K562 (cell line): ENCODE measurements at regions not wholly inside any gene's neighbourhood (a gene's known extent, or its start where the extent isn't known, plus 50 kb on each side); places are given as distances from the start of the nearest gene placed in this dataset.

Experiments used
- ATAC-seq: fragments of 200-7000 bp; cut with Tn5 transposase; 3 replicates; pipeline ENCODE4 v1.9.1; 2020; ENCODE audit warnings: moderate library complexity
- BruUV-seq: library from RNA; stranded (reverse); fragments of 400-500 nt; replicated peaks from 2 replicates; lab custom pipeline; 2021; lab: Mats Ljungman, UMichigan
- CTCF ChIA-PET: fragments of 300-600 bp; formaldehyde crosslinking; extraction: SDS; loops from one replicate; lab custom pipeline; 2021; ENCODE audit warnings: low intra/inter-chr PET ratio; lab: Yijun Ruan, JAX
- POLR2A ChIA-PET: fragments of 300-600, 350-650 bp; sonication (Branson Sonifier 250); formaldehyde crosslinking; extraction: SDS; loops from one replicate; lab custom pipeline; 2021; ENCODE audit warnings: antibody characterized with exemption, inconsistent platforms; lab: Yijun Ruan, JAX
- DNase-seq, 4 experiments: peaks; one replicate each; pipeline versions ENCODE4 v3.0.0 to v3.0.0-alpha.2; 2011 to 2018; ENCODE audit warnings: low spot score in 3 of 4, mixed read lengths in 3 of 4; ENCODE audit errors: extremely low read depth in 1 of 4
- FAIRE-seq: peaks from 2 replicates; lab custom pipeline; 2011; peaks lifted over from hg19 to GRCh38; lab: Jason Lieb, UNC
- H2AFZ ChIP-seq: 2 replicates; pipeline ENCODE4 v1.6.0; 2011; ENCODE audit warnings: low read depth, low read length, control low read depth, inconsistent platforms
- H3K27ac ChIP-seq: fragments of 200-600 bp; 3 replicates; pipeline ENCODE4 v1.8.0; 2011; ENCODE audit warnings: low read depth, mild to moderate bottlenecking, control low read depth, inconsistent platforms, low read length, moderate library complexity, mixed read lengths; ENCODE audit errors: extremely low read depth
- H3K27me3 ChIP-seq, 2 experiments: fragments of 300-600 bp in 1 of 2; 2 replicates in 1 of 2; 3 replicates in 1 of 2; pipeline versions ENCODE4 v1.6.0 to v1.8.0; 2011; ENCODE audit warnings: inconsistent platforms in 2 of 2, low read length in 2 of 2, mild to moderate bottlenecking in 1 of 2, mixed read lengths in 1 of 2, moderate library complexity in 1 of 2; ENCODE audit not compliant: control insufficient read depth in 2 of 2, insufficient read depth in 2 of 2
- H3K36me3 ChIP-seq: fragments of 300-600 bp; 3 replicates; pipeline ENCODE4 v1.8.0; 2011; ENCODE audit warnings: mild to moderate bottlenecking, low read length, inconsistent platforms; ENCODE audit not compliant: control insufficient read depth, insufficient read depth
- H3K4me1 ChIP-seq, 2 experiments: fragments of 200-600 bp in 1 of 2; replicated peaks in 1 of 2; 2 replicates in 1 of 2; 3 replicates in 1 of 2; pipeline versions ENCODE4 v1.5.1 to v1.8.0; 2011; ENCODE audit warnings: inconsistent platforms in 2 of 2, low read length in 2 of 2, mild to moderate bottlenecking in 1 of 2, mixed read lengths in 1 of 2, moderate library complexity in 1 of 2; ENCODE audit not compliant: control insufficient read depth in 2 of 2, insufficient read depth in 2 of 2
- H3K4me2 ChIP-seq: 2 replicates; pipeline ENCODE4 v1.6.1; 2011; ENCODE audit warnings: low read length, control low read depth, inconsistent platforms, mixed read lengths; ENCODE audit not compliant: insufficient read depth
- H3K4me3 ChIP-seq: fragments of 200-600 bp; sonication (generic), shearing (Covaris generic); 2 replicates; pipeline ENCODE4 v1.5.1; 2016; ENCODE audit warnings: control low read depth, inconsistent platforms
- H3K79me2 ChIP-seq: fragments of 200-600 bp; 3 replicates; pipeline ENCODE4 v1.8.0; 2011; ENCODE audit warnings: low read length, inconsistent platforms; ENCODE audit not compliant: control insufficient read depth, insufficient read depth
- H3K9ac ChIP-seq, 2 experiments: 2 replicates each; pipeline versions ENCODE4 v1.6.0 to v1.6.1; 2011; ENCODE audit warnings: low read depth in 2 of 2, low read length in 2 of 2, control low read depth in 1 of 2, inconsistent platforms in 1 of 2, mild to moderate bottlenecking in 1 of 2, mixed read lengths in 1 of 2; ENCODE audit not compliant: insufficient read depth in 1 of 2
- H3K9me1 ChIP-seq: one replicate; pipeline ENCODE4 v1.6.0; 2011; ENCODE audit warnings: inconsistent platforms, mild to moderate bottlenecking, low read length, moderate library complexity; ENCODE audit not compliant: control insufficient read depth, insufficient read depth
- H3K9me3 ChIP-seq: replicated peaks from 2 replicates; pipeline ENCODE4 v1.5.1; 2011; ENCODE audit warnings: low read depth, low read length, inconsistent platforms; ENCODE audit not compliant: control insufficient read depth, insufficient read depth
- H4K20me1 ChIP-seq: replicated peaks from 2 replicates; pipeline ENCODE4 v1.6.1; 2011; ENCODE audit warnings: low read length, inconsistent platforms, mixed read lengths; ENCODE audit not compliant: control insufficient read depth, insufficient read depth
- ARID1B ChIP-seq: fragments of 450-650 bp; IDR thresholded peaks from 2 replicates; pipeline ENCODE4 v1.6.1; 2016; ENCODE audit warnings: antibody characterized with exemption, mild to moderate bottlenecking, inconsistent platforms
- CSDE1 ChIP-seq, 2 experiments: fragments of 450-650 bp; IDR thresholded peaks; 2 replicates each; pipeline ENCODE4 v1.6.1; 2016; ENCODE audit warnings: mild to moderate bottlenecking in 1 of 2
- DMBX1 ChIP-seq: fragments of 250-450 bp; sonication (Bioruptor Pico); IDR thresholded peaks from 2 replicates; pipeline ENCODE4 v1.8.0; 2022; ENCODE audit warnings: inconsistent platforms, mild to moderate bottlenecking, moderate library complexity, borderline replicate concordance
- ETS2 ChIP-seq: IDR thresholded peaks from 2 replicates; pipeline ENCODE4 v1.6.1; 2016; ENCODE audit warnings: borderline replicate concordance, missing genetic modification characterization, mild to moderate bottlenecking, moderate library complexity, missing compliant biosample characterization; ENCODE audit not compliant: poor library complexity, severe bottlenecking
- NR2F6 ChIP-seq: fragments of 450-650 bp; formaldehyde crosslinking; IDR thresholded peaks from 2 replicates; pipeline ENCODE4 v1.4.0; 2020; ENCODE audit warnings: mild to moderate bottlenecking
- RBM14 ChIP-seq: fragments of 200-400 bp; formaldehyde crosslinking; IDR thresholded peaks from 2 replicates; pipeline ENCODE4 v1.6.1; 2018; ENCODE audit warnings: low read depth, mild to moderate bottlenecking, low read length, moderate library complexity, borderline replicate concordance; ENCODE audit not compliant: insufficient read depth
- USF1 ChIP-seq: sonication (generic); formaldehyde crosslinking; IDR thresholded peaks from 2 replicates; pipeline ENCODE4 v1.9.0; 2022; ENCODE audit warnings: mild to moderate bottlenecking, missing genetic modification reagents
- ZNF277 ChIP-seq: fragments of 250-450 bp; sonication (Bioruptor Pico); IDR thresholded peaks from 2 replicates; pipeline ENCODE4 v1.8.0; 2022; ENCODE audit warnings: inconsistent platforms, mild to moderate bottlenecking, moderate library complexity, borderline replicate concordance
- ZNF696 ChIP-seq: fragments of 250-450 bp; sonication (Bioruptor Pico); conservative IDR thresholded peaks from 2 replicates; pipeline ENCODE4 v1.4.0; 2020; ENCODE audit warnings: mild to moderate bottlenecking, moderate library complexity
- ZNF77 ChIP-seq: fragments of 250-450 bp; sonication (Bioruptor Pico); IDR thresholded peaks from 2 replicates; pipeline ENCODE4 v1.5.0; 2020
- WGBS: fragments of 100-300 bp; shearing (Covaris generic); methylation state at CpG from one replicate; pipeline ENCODE4 v1.1.6; 2016; ENCODE audit warnings: low coverage, mixed read lengths; ENCODE audit not compliant: insufficient coverage; ENCODE audit errors: missing lambda C conversion rate; 5-methylcytosine and 5-hydroxymethylcytosine counted together
- in situ Hi-C: fragments of 300-500 bp; cut with MboI; formaldehyde crosslinking; loops from 4 replicates; pipeline ENCODE4 v1.15.0; 2018; ENCODE audit warnings: inconsistent platforms, mixed read lengths
- intact Hi-C: fragments of 100-400 bp; cut with micrococcal nuclease; formaldehyde crosslinking; loops from 2 replicates; pipeline ENCODE4 v1.14.2; 2022

GRCh38 chr20:60408435-60408834, 450.2 kb downstream of the CDH26 start:
- H3K27ac ChIP-seq, result no peak overlapping the region
- DNase-seq, result no peak

DNA sequence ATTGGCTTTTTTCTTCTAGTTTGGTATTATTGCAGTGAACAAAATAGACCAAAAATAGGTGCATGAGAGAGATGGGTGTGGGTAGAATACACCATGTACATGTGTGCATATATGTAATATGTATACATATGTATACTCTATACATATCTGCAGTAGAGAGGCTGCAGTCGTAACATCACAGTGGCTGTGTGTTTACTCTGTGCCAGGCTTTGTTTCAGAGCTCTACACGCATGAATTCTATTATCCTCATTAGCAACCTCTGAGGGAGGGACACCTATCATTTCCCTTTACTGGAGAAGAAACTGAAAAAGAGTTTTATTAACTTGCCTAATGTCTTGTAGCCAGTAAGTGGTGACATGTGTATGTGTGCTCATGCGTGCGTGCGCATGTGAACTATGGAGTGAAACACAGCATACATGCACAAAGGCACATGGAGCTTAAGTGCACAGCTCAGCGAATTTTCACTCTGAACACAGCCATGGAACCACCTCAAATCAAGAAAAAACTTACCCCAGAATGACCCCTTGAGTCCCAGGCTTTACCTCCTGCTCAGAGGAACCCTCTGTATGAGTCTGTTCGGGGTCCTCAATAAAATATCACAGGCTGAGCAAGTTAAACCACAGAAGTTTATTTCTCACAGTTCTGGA, 452.5 kb downstream of the CDH26 start:
- ATAC-seq (no peak), FAIRE-seq (no peak), DNase-seq (no peak)
- Histone ChIP-seq H2AFZ (no peak overlapping the region), H3K9me1 (no peaks in the 10 kb centered on the region), H3K9ac (no peak overlapping the region), H4K20me1 (no peaks in the 10 kb centered on the region), H3K36me3 (no peaks in the 10 kb centered on the region), H3K4me2 (no peak overlapping the region), H3K79me2 (no peaks in the 10 kb centered on the region), H3K27ac (no peak overlapping the region), H3K27me3 (no peaks in the 10 kb centered on the region), H3K9me3 (no peaks in the 10 kb centered on the region), H3K4me1 (no peaks in the 10 kb centered on the region), H3K4me3 (no peak overlapping the region)
- BruUV-seq, result no TSS peak
- CTCF ChIA-PET, result no interaction called here
- 6% methylated on average over 7 of the region's 7 CpGs for WGBS
- POLR2A ChIA-PET, result interaction anchor here (0.5 kb wide), 1 partner anchor 17 kb away, joined by 3 read pairs; no protein-coding TSS in a partner anchor
- TF ChIP-seq NR2F6 (CRISPR knock-in tag) (no peak), RBM14 (no peak), ZNF77 (CRISPR knock-in tag) (no peak), ETS2 (tag) (no peak), USF1 (no peak), ZNF696 (no peak)
- intact Hi-C loops, result no loop called here
- in situ Hi-C loops, result no loop called here

More at GRCh38 chr20:60408435-60408834, 450.2 kb downstream of the CDH26 start:
- Histone ChIP-seq H3K4me2 (no peak overlapping the region), H2AFZ (no peak overlapping the region), H3K79me2 (no peaks in the 10 kb centered on the region), H3K27me3 (no peaks in the 10 kb centered on the region), H3K36me3 (no peaks in the 10 kb centered on the region), H3K9me3 (no peaks in the 10 kb centered on the region), H3K9ac (no peak overlapping the region), H4K20me1 (no peaks in the 10 kb centered on the region), H3K4me1 (no peaks in the 10 kb centered on the region), H3K4me3 (no peak overlapping the region), H3K9me1 (no peaks in the 10 kb centered on the region)
- in situ Hi-C loops, result no loop called here
- ATAC-seq, result no peak
- POLR2A ChIA-PET, result no interaction called here
- 3% methylated on average over 4 of the region's 4 CpGs for WGBS
- TF ChIP-seq ZNF277 (CRISPR knock-in tag) (no peak), DMBX1 (CRISPR knock-in tag) (no peak), CSDE1 (IDR thresholded peaks at IDR 0.05) (no peak), ARID1B (no peak)
- FAIRE-seq, result no peak
- intact Hi-C loops, result no loop called here
- no TSS peak for BruUV-seq
- CTCF ChIA-PET, result no interaction called here
